NCI-H2196 treated with DMSO at 0.1 percent for 48 hours (cell line): ENCODE measurements at regions not wholly inside any gene's neighbourhood (a gene's known extent, or its start where the extent isn't known, plus 50 kb on each side); places are given as distances from the start of the nearest gene placed in this dataset.

ENCODE experiments used
- DNase-seq: peaks from one replicate; lab custom pipeline; 2025; ENCODE audit not compliant: unreplicated experiment; lab: John Stamatoyannopoulos, UW

- DNase-seq, result no peak
Observed at GRCh38 chr6:104326173-104327001, 533.3 kb downstream of the HACE1 start.

DNA sequence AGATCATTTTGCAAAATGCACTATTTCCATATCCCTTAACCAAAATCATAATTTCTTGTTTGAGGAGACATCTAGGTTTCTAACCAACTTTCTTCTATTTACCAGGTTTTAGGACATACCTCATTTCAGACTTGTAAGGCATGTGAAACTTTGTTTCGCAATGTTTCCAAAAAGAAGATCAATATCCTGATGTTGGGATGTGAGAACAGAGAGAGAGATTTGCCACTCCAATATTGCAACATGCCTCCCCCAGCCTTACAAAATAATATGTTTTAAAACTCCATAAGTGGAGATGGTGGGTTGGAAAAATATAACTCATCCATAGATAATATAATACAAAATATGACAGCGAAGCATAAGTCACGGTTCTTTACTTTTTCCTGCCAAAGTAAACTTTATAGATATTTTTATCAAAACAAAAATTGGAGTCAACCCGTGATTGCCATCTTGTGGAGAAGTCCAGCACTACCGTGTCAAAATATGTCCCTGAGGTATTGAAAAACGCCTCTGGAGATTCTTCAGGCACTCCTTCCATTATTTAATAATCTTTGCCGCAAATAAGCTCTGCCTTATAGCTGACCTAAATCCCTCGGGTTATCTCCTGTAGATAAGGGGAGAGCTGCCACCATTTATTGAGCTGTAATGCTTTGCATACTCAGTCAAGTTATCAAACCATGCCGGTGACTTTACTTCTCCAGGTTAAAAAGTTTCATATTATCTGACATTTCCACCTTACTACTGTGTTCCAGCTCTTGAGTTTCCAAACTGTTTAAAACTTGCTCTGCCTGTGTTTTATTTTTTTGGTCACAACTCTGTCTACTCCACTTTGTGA is 534.2 kb downstream of the HACE1 start:
- DNase-seq, result peak; percentile 4

DNA sequence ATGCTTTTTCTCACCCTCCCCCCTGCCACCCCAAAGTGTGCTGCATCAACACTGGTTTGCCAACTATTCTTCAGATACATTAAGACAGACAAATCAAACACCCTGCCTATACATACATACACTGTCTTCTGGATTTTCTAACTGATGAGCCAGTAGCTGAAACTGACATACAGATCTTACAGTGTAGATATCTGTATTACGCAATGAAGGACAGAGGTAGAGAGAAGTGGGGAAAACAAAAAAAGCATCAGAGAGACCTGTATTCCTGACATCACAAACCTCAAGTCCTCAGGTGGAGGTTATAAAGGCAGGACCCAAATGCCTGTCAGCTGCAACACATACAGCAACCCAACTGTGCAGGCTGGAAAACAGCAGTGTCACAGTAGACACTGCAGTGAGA is 535.4 kb downstream of the HACE1 start:
- no peak for DNase-seq

GRCh38 chr6:104322841-104323240 is 536.9 kb downstream of the HACE1 start:
- DNase-seq, result no peak

GRCh38 chr6:104321301-104321700 is 538.4 kb downstream of the HACE1 start:
- DNase-seq, result no peak

GRCh38 chr6:104320896-104321295 is 538.8 kb downstream of the HACE1 start:
- no peak for DNase-seq

DNA sequence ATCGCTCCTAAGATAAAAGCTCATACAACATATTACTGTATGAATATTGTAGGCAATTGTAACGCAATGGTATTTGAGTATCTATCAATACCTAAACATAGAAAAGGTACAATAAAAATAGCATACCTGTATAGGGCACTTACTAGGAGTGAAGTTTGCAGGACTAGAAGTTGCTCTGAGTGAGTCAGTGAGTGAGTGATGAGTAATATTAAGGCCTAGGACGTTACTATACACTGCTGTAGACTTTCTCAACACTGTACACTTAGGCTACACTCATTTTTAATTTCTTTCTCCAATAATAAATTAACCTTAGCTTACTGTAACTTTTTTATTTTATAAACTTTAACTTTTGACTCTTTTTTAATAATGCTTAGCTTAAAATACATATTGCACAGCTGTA is 546.9 kb downstream of the HACE1 start:
- no peak for DNase-seq

GRCh38 chr6:104306211-104306610 is 553.5 kb downstream of the HACE1 start:
- no peak for DNase-seq

DNA sequence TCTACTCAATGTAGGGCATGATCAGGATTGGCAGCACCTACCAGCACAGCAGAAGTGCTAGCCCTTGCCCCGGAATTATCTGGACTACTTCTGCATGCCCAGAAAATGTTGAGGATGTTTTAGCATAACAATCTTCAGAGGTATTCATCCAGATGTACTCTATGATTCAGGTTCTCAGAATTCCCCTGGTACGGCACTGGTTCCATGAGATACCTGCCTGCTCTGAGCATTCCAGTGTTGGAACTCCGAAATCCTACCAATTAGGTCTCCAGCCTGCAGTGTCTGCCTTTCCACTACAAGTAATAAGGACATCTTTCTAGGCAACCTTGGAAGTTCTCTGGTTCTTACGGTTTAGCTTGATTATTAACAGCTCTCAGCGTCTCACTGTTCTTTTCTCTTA is 554.5 kb downstream of the HACE1 start:
- DNase-seq, result no peak

GRCh38 chr6:104301951-104302350 is 557.8 kb downstream of the HACE1 start:
- no peak for DNase-seq

DNA sequence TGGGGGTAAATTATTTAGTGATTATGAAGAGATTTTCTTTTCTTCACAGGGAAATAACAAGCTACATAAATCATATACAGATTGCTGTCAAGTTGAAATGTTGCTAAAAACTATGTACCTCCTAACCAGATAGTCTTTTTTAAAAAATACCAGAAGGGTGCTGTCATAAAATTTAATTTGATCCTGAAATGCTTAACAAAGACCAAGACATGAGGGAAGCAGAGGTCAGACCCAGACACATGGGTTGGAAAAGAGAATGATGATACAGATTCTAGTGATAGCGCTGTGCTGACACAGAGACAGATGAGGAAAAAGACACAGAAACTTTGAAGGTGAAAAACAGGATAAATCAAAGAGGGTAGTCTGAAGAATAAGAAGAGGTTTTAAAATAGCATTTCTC is 573.1 kb downstream of the HACE1 start:
- no peak for DNase-seq

- no peak for DNase-seq
Observed at GRCh38 chr6:104284872-104285271, 574.8 kb downstream of the HACE1 start.

- DNase-seq, result no peak
Observed at GRCh38 chr6:104282581-104282980, 577.1 kb downstream of the HACE1 start.

- no peak for DNase-seq
Observed at GRCh38 chr6:104281370-104281769, 578.3 kb downstream of the HACE1 start.

- DNase-seq, result no peak
Observed at GRCh38 chr6:104268389-104268788, 591.3 kb downstream of the HACE1 start.

GRCh38 chr6:104266922-104267321 is 592.8 kb downstream of the HACE1 start:
- DNase-seq, result no peak

DNA sequence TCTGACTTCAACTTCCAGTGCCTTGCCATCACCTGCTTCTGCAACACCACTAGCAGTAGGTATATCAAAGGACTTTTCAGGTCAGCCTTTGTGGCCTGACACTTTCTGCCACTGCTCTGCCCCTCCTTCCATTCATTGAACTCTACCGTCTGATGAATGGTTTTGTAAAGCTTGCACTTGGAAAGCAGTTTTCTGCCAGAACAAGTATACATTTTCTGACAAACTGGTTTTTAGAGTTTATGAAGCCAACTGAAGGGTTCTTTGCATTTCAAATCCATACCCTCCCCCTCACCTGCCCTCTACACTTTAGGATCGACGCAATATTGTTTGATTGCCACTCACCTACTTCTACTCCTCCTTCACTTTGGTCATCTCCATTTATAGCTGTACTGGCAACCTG is 603.1 kb downstream of the HACE1 start:
- no peak for DNase-seq

DNA sequence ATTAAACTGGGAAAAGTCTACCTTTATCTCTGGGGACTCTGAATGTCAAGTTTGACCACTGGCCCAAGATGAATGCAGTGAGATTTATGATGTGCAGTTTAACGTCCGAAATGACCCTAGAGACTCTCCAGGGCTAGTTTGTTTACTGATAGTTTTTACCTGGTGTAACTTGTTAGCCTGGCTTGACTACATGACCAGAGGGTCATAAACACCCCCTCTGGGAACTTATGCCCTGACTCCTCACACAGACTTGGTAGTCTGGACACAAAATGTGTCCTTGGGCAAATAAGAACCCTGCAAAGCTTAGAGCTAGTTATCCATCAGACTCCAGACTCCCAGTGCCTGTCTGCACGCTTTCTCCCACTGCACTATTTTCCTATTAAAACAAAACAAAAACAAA is 606.5 kb downstream of the HACE1 start:
- DNase-seq, result no peak

DNA sequence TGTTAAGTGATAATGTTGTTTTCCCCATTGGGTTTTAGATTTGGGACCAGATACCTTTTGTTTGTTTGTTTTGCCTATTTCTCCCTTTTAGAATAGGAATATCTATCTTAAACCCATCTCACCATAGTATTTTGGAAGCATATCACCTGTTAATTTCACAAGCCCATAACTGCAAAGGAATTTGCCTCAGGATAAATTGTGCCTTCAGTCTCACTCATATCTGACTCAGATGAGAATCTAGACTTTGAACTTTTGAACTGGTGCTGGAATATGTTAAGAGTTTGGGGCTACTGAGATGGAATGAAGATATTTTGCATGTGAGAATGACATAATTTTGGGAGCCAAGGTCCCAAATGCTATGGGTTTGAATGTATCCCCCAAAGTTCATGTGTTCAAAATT is 607.4 kb downstream of the HACE1 start:
- DNase-seq, result no peak

GRCh38 chr6:104251651-104252050 is 608.1 kb downstream of the HACE1 start:
- no peak for DNase-seq

GRCh38 chr6:104240865-104241264 is 618.9 kb downstream of the HACE1 start:
- DNase-seq, result no peak

DNA sequence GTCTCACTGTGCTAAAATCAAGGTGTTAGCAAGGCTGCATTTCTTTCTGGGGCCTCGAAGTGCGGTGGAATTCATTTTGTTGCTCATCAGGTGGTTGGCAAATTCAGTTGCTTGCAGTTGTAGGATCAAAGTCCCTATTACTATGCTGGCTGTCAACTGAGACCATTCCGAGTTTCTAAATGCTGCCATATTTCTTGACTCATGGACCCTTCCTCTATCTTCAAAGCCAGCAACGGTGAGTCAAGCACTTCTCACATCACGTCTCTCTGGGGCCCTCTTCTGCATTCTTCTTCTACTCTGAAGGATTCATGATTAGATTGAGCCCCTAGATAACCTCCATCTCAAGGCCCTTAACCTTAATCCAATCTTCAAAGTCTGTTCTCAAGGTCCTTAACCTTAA is 619.7 kb downstream of the HACE1 start:
- DNase-seq, result no peak
